HCT116 (cell line): ENCODE measurements at regions not wholly inside any gene's neighbourhood (a gene's known extent, or its start where the extent isn't known, plus 50 kb on each side); places are given as distances from the start of the nearest gene placed in this dataset.

Experiments
- ATAC-seq: fragments of 200-7000 bp; cut with Tn5 transposase; 2 replicates; pipeline ENCODE4 v1.9.1; 2020; ENCODE audit warnings: mild to moderate bottlenecking, moderate library complexity
- BruUV-seq: library from RNA; stranded (reverse); fragments of 400-500 nt; replicated peaks from 2 replicates; lab custom pipeline; 2021; lab: Mats Ljungman, UMichigan
- CTCF ChIA-PET: fragments of 300-600 bp; sonication (Branson Sonifier 250); formaldehyde crosslinking; loops from one replicate; lab custom pipeline; 2021; ENCODE audit warnings: antibody characterized with exemption; lab: Charles Lee
- POLR2A ChIA-PET: fragments of 300-600, 350-600 bp; sonication (Branson Sonifier 250); formaldehyde crosslinking; loops from one replicate; lab custom pipeline; 2021; ENCODE audit warnings: antibody characterized with exemption; lab: Charles Lee
- RAD21 ChIA-PET, 2 experiments: fragments of 300-600 bp; sonication (Branson Sonifier 250); formaldehyde crosslinking; loops; one replicate each; lab custom pipeline; 2023; ENCODE audit warnings: low total read pairs in 2 of 2; ENCODE audit not compliant: uncharacterized antibody in 2 of 2, unreplicated experiment in 2 of 2, low non-redundant PET in 1 of 2; lab: Charles Lee
- DNase-seq: peaks from one replicate; pipeline ENCODE4 v3.0.0-alpha.2; 2010; ENCODE audit warnings: low read depth, low spot score
- H2AFZ ChIP-seq: fragments of 200-600 bp; shearing (Covaris generic), sonication (generic); 2 replicates; pipeline ENCODE4 v1.6.1; 2017; ENCODE audit warnings: low read depth, mixed run types, mixed read lengths, antibody characterized with exemption, low read length; ENCODE audit not compliant: poor library complexity, severe bottlenecking
- H3K27ac ChIP-seq: 2 replicates; pipeline ENCODE4 v1.5.1; 2012; ENCODE audit warnings: low read depth, low read length
- H3K27me3 ChIP-seq: fragments of 200-600 bp; sonication (generic); 2 replicates; pipeline ENCODE4 v1.6.1; 2016; ENCODE audit warnings: mixed run types, low read length, mixed read lengths; ENCODE audit not compliant: insufficient read depth
- H3K36me3 ChIP-seq, 2 experiments: fragments of 200-500 bp in 1 of 2; fragments of 200-600 bp in 1 of 2; sonication (Bioruptor generic) in 1 of 2; sonication (generic) in 1 of 2; 2 replicates each; pipeline versions ENCODE4 v1.5.1 to v1.6.1; 2014 to 2016; ENCODE audit warnings: low read length in 2 of 2, inconsistent platforms in 1 of 2, mixed read lengths in 1 of 2, mixed run types in 1 of 2; ENCODE audit not compliant: insufficient read depth in 2 of 2, control insufficient read depth in 1 of 2
- H3K4me1 ChIP-seq, 2 experiments: fragments of 200-600 bp in 1 of 2; sonication (generic) in 1 of 2; 2 replicates each; pipeline versions ENCODE4 v1.5.1 to v1.6.1; 2012 to 2017; ENCODE audit warnings: low read length in 2 of 2, inconsistent platforms in 1 of 2, mild to moderate bottlenecking in 1 of 2, mixed read lengths in 1 of 2, mixed run types in 1 of 2, moderate library complexity in 1 of 2; ENCODE audit not compliant: insufficient read depth in 2 of 2, control insufficient read depth in 1 of 2
- H3K4me2 ChIP-seq: fragments of 200-600 bp; sonication (generic); 2 replicates; pipeline ENCODE4 v1.6.1; 2017; ENCODE audit warnings: mixed run types, low read length, mixed read lengths
- H3K4me3 ChIP-seq, 2 experiments: fragments of 200-600 bp in 1 of 2; sonication (generic) in 1 of 2; replicated peaks in 1 of 2; 2 replicates each; pipeline ENCODE4 v1.5.1; 2011 to 2016; ENCODE audit warnings: low read length in 2 of 2, control low read depth in 1 of 2, low read depth in 1 of 2, mild to moderate bottlenecking in 1 of 2, mixed read lengths in 1 of 2, mixed run types in 1 of 2
- H3K79me2 ChIP-seq: fragments of 200-600 bp; sonication (generic); 2 replicates; pipeline ENCODE4 v1.6.1; 2017; ENCODE audit warnings: mild to moderate bottlenecking, mixed run types, low read length, moderate library complexity, mixed read lengths; ENCODE audit not compliant: insufficient read depth
- H3K9ac ChIP-seq: fragments of 200-600 bp; sonication (generic); 2 replicates; pipeline ENCODE4 v1.6.1; 2016; ENCODE audit warnings: low read length, mixed read lengths
- H3K9me2 ChIP-seq: fragments of 200-600 bp; sonication (generic), shearing (Covaris generic); 2 replicates; pipeline ENCODE4 v1.6.1; 2017; ENCODE audit warnings: mixed run types, mild to moderate bottlenecking, moderate library complexity; ENCODE audit not compliant: insufficient read depth
- H3K9me3 ChIP-seq, 2 experiments: fragments of 200-500 bp in 1 of 2; fragments of 200-600 bp in 1 of 2; sonication (Bioruptor generic) in 1 of 2; sonication (generic) in 1 of 2; 2 replicates each; pipeline ENCODE4 v1.6.1; 2014 to 2017; ENCODE audit warnings: low read length in 2 of 2, mixed read lengths in 2 of 2, inconsistent platforms in 1 of 2, low read depth in 1 of 2, mild to moderate bottlenecking in 1 of 2, mixed run types in 1 of 2, moderate library complexity in 1 of 2; ENCODE audit not compliant: control insufficient read depth in 1 of 2, insufficient read depth in 1 of 2
- H4K20me1 ChIP-seq: fragments of 200-600 bp; sonication (generic), shearing (Covaris generic); 2 replicates; pipeline ENCODE4 v1.6.1; 2017; ENCODE audit warnings: mixed run types, mild to moderate bottlenecking, moderate library complexity; ENCODE audit not compliant: insufficient read depth
- ATF3 ChIP-seq: IDR thresholded peaks from 2 replicates; pipeline ENCODE4 v1.6.1; 2012
- CEBPB ChIP-seq: IDR thresholded peaks from 2 replicates; pipeline ENCODE4 v1.6.1; 2012; ENCODE audit warnings: low read depth
- CTCF ChIP-seq, 3 experiments: fragments of 200-600 bp in 1 of 3; sonication (generic) in 1 of 3; IDR thresholded peaks in 2 of 3; conservative IDR thresholded peaks in 1 of 3; 2 replicates each; pipeline ENCODE4 v1.5.1; 2012 to 2017; ENCODE audit warnings: low read depth in 2 of 3, low read length in 2 of 3, antibody characterized with exemption in 1 of 3, borderline replicate concordance in 1 of 3, control low read depth in 1 of 3, mild to moderate bottlenecking in 1 of 3, mixed read lengths in 1 of 3, mixed run types in 1 of 3, moderate library complexity in 1 of 3; ENCODE audit not compliant: insufficient read depth in 1 of 3
- ELF1 ChIP-seq: IDR thresholded peaks from 2 replicates; pipeline ENCODE4 v1.6.1; 2012; ENCODE audit warnings: low read depth, borderline replicate concordance
- FOSL1 ChIP-seq: IDR thresholded peaks from 2 replicates; pipeline ENCODE4 v1.6.1; 2012; ENCODE audit warnings: low read depth
- JUND ChIP-seq: IDR thresholded peaks from 2 replicates; pipeline ENCODE4 v1.6.1; 2012
- POLR2A ChIP-seq: IDR thresholded peaks from 2 replicates; pipeline ENCODE4 v1.7.0; 2011; ENCODE audit warnings: borderline replicate concordance; ENCODE audit not compliant: insufficient read depth, insufficient read length; ENCODE audit errors: extremely low read depth
- POLR2AphosphoS5 ChIP-seq: IDR thresholded peaks from 2 replicates; pipeline ENCODE4 v1.6.1; 2011; ENCODE audit warnings: mild to moderate bottlenecking, low read depth, low read length, moderate library complexity
- RAD21 ChIP-seq: IDR thresholded peaks from 2 replicates; pipeline ENCODE4 v1.6.1; 2012; ENCODE audit warnings: low read depth, mild to moderate bottlenecking
- SIN3A ChIP-seq: IDR thresholded peaks from 2 replicates; pipeline ENCODE4 v1.6.1; 2012; ENCODE audit warnings: low read depth
- SP1 ChIP-seq: IDR thresholded peaks from 2 replicates; pipeline ENCODE4 v1.6.1; 2012; ENCODE audit warnings: low read depth
- SRF ChIP-seq: IDR thresholded peaks from 2 replicates; pipeline ENCODE4 v1.6.1; 2012; ENCODE audit warnings: low read depth
- YY1 ChIP-seq: IDR thresholded peaks from 2 replicates; pipeline ENCODE4 v1.6.1; 2011; ENCODE audit warnings: low read length, low read depth, moderate library complexity, mild to moderate bottlenecking; ENCODE audit not compliant: insufficient replicate concordance; ENCODE audit errors: extremely low read depth
- ZBTB33 ChIP-seq: IDR thresholded peaks from 2 replicates; pipeline ENCODE4 v1.6.1; 2011; ENCODE audit warnings: mild to moderate bottlenecking, low read length, moderate library complexity; ENCODE audit not compliant: insufficient replicate concordance; ENCODE audit errors: extremely low read depth
- ZFX ChIP-seq: fragments of 450-650 bp; IDR thresholded peaks from 2 replicates; pipeline ENCODE4 v1.6.1; 2017
- intact Hi-C: fragments of 100-400 bp; cut with micrococcal nuclease; formaldehyde crosslinking; loops from 2 replicates; pipeline ENCODE4 v1.10.0; 2022

- Histone ChIP-seq H3K9me3 (peaks cover 6 to 10% of the 10 kb centered on the region in 2 experiments; a peak in 2 of 4 replicates), H3K36me3 (no peaks in the 10 kb centered on the region), H3K27me3 (no peaks in the 10 kb centered on the region), H3K4me2 (no peak overlapping the region), H3K4me1 (no peaks in the 10 kb centered on the region), H4K20me1 (no peaks in the 10 kb centered on the region), H2AFZ (no peak overlapping the region), H3K9me2 (no peaks in the 10 kb centered on the region), H3K4me3 (no peak overlapping the region), H3K27ac (no peak overlapping the region), H3K79me2 (no peaks in the 10 kb centered on the region), H3K9ac (no peak overlapping the region)
- ChIA-PET POLR2A (no interaction called here), CTCF (no interaction called here), RAD21 (no interaction called here)
- no TSS peak for BruUV-seq
- TF ChIP-seq ELF1 (no peak), ZBTB33 (no peak), POLR2A (no peak), RAD21 (no peak), CTCF (IDR thresholded peaks at IDR 0.05 in 2 of 3, conservative IDR thresholded peaks at IDR 0.05 in 1 of 3; ENCODE audit: borderline replicate concordance in 1 of 3, insufficient read depth in 1 of 3, low read depth in 2 of 3, low read length in 2 of 3) (no peak), ATF3 (no peak), POLR2AphosphoS5 (no peak), SIN3A (no peak), CEBPB (no peak), FOSL1 (no peak), SP1 (no peak), SRF (no peak), YY1 (no peak), JUND (no peak), ZFX (no peak)
- ATAC-seq (no peak), DNase-seq (no peak)
- intact Hi-C loops = no loop called here
Observed at GRCh38 chr11:24161587-24161986, 335.3 kb upstream of the LUZP2 start.
